SW 1271 (cell line): ENCODE measurements at regions not wholly inside any gene's neighbourhood (a gene's known extent, or its start where the extent isn't known, plus 50 kb on each side); places are given as distances from the start of the nearest gene placed in this dataset.
"Not testable (repeated sequence)": the region's sequence is repeated elsewhere in the genome, so short reads cannot be mapped to it uniquely, and the experiment has no call there.

Experiments used
- DNase-seq, 2 experiments: peaks; one replicate each; lab custom pipeline; 2025; lab: John Stamatoyannopoulos, UW

- no peak for DNase-seq
These were observed 203.9 kb upstream of the PROX1 start for GRCh38 chr1:213783893-213784292.

- no peak for DNase-seq
These were observed 201.1 kb upstream of the PROX1 start for GRCh38 chr1:213786683-213787082.

GRCh38 chr1:213790565-213790964 is 197.2 kb upstream of the PROX1 start:
- DNase-seq, result no peak

GRCh38 chr1:213793482-213794067 is 194.2 kb upstream of the PROX1 start:
- DNase-seq, result no peak

GRCh38 chr1:213796525-213796924 is 191.2 kb upstream of the PROX1 start:
- no peak for DNase-seq

GRCh38 chr1:213808288-213808687 is 179.5 kb upstream of the PROX1 start:
- DNase-seq, result not testable (repeated sequence)

- no peak for DNase-seq
These were observed 170.6 kb upstream of the PROX1 start for GRCh38 chr1:213817156-213817555.

GRCh38 chr1:213820362-213821149 is 167.2 kb upstream of the PROX1 start:
- no peak for DNase-seq

- no peak for DNase-seq
These were observed 166.4 kb upstream of the PROX1 start for GRCh38 chr1:213821175-213821942.

GRCh38 chr1:213821943-213822334 is 165.8 kb upstream of the PROX1 start:
- no peak for DNase-seq

GRCh38 chr1:213826891-213827290 is 160.9 kb upstream of the PROX1 start:
- DNase-seq, result no peak

GRCh38 chr1:213828867-213829266 is 158.9 kb upstream of the PROX1 start:
- no peak for DNase-seq

GRCh38 chr1:213829780-213830179 is 158.0 kb upstream of the PROX1 start:
- no peak for DNase-seq

GRCh38 chr1:213830371-213830770 is 157.4 kb upstream of the PROX1 start:
- DNase-seq, result no peak

GRCh38 chr1:213840575-213840974 is 147.2 kb upstream of the PROX1 start:
- no peak for DNase-seq

GRCh38 chr1:213844632-213845031 is 143.1 kb upstream of the PROX1 start:
- no peak for DNase-seq

GRCh38 chr1:213852107-213852506 is 135.7 kb upstream of the PROX1 start:
- no peak for DNase-seq

- no peak for DNase-seq
These were observed 129.2 kb upstream of the PROX1 start for GRCh38 chr1:213858581-213858980.

- no peak for DNase-seq
These were observed 125.9 kb upstream of the PROX1 start for GRCh38 chr1:213861841-213862240.

GRCh38 chr1:213864091-213864490 is 123.7 kb upstream of the PROX1 start:
- no peak for DNase-seq

- DNase-seq, result no peak
These were observed 119.3 kb upstream of the PROX1 start for GRCh38 chr1:213868482-213868881.

- DNase-seq, result no peak
These were observed 116.6 kb upstream of the PROX1 start for GRCh38 chr1:213871179-213871578.

GRCh38 chr1:213874789-213875188 is 113.0 kb upstream of the PROX1 start:
- no peak for DNase-seq
